ENCODE measurements at regions not wholly inside any gene's neighbourhood (a gene's known extent, or its start where the extent isn't known, plus 50 kb on each side); places are given as distances from the start of the nearest gene placed in this dataset.
"Not testable (repeated sequence)": the region's sequence is repeated elsewhere in the genome, so short reads cannot be mapped to it uniquely, and the experiment has no call there.

DNA sequence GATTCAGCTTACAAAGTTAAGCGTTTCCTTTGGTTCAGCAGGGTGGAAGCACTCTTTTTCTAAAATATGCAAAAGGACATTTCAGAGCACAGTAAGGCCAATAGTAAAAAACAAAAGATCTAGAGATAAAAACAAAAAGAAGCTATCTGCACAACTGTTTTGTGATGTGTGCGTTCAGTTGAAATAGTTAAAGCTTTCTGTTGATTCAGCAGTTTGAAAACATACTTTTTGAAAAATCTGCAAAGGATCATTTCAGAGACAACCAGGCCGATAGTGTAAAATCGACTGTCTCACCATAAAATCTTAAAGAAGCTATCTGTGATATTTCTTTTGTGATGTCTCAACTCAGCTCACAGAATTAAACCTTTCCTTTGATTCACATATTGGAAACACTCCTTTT is 300.0 kb upstream of the ALG10B start:
- in situ Hi-C loops (cut with MboI; ENCODE audit: low pct_unique_long_range_greater_than_20kb, low sequenced_read_pairs) = no loop called here
- no peak for DNase-seq

DNA sequence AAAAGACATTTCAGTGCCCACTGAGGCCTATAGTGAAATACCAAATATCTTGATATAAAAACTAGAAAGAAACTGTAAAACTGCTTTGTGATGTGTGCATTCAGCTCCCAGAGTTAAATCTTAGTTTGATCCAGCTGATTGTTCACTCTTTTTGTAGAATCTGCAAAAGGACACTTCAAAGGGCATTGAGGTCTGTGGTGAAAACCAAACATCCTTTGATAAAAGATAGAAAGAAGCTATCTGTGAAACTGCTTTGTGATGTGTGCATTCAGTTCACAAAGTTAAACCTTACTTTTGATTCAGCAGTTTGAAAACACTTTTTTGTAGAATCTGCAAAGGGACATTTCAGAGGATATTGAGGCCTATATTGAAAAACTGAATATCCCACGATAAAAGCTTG is 290.7 kb upstream of the ALG10B start:
- no peak for DNase-seq
- in situ Hi-C loops (cut with MboI; ENCODE audit: low pct_unique_long_range_greater_than_20kb, low sequenced_read_pairs) = no loop called here

DNA sequence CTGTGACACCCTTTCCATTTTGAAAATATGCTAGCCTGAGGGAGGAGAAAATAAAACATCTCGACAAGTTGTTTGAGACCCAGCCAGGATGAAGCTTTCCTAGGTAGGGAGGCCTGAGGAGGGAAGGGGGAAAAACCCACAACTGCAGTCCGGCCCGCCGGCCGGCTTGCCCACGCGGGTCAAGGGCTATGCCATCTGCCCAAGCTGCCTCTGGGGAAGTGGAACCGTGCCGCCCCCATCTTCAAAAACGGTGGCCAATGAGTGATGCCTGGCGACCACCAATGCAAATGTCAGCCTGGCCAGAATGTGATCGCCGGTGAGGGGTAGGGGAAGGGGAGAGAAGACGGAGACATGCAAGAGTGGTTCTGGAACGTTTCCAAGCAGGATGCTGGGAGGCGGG is 263.5 kb upstream of the ALG10B start:
- DNase-seq = no peak
- in situ Hi-C loops (cut with MboI; ENCODE audit: low pct_unique_long_range_greater_than_20kb, low sequenced_read_pairs) = loop anchor here (25.0 kb wide), 1 partner anchor 259 kb away; the partner anchor contains the start of gene ALG10B

DNA sequence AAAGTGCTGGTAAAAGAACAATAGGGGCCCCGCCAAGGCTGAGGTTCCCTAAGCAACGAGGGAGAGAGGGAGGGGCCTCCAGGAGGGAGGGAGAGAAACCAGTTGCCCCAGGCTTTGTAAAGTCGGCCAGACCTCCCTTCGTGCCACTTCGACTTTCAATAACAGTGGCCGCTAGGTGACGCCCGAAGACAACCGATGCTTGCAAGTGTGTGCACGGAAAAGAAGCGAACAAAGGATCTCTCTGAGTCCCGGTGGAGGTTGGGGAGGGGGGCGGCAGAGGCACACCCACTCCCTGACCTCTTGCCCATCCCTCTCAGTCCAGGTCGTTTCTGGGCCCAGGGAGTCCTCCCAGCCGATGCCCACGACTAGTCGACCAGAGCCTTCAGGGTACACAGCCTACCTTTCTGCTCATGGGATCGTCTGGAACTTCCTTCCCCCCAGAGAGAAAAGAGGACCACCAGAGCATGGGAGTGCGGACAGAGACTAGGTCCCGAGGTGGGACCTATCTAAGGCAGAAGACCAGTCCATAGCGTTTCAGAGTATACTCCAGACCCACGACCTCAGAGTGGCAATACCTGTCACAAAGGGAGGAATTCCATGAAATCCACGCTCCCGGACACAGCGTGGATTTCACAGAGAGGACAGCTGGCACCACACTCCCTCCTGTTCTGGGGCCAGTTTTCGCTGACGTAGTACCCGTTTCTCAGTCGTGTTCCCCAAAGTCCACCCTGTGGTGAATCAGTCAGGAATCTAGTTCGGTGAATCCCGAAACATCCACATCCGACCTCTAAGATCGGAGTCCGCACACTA is 262.7 kb upstream of the ALG10B start:
- peak; percentile 79 for DNase-seq
- in situ Hi-C loops (cut with MboI; ENCODE audit: low pct_unique_long_range_greater_than_20kb, low sequenced_read_pairs) = loop anchor here (25.0 kb wide), 1 partner anchor 258 kb away; the partner anchor contains the start of gene ALG10B

DNA sequence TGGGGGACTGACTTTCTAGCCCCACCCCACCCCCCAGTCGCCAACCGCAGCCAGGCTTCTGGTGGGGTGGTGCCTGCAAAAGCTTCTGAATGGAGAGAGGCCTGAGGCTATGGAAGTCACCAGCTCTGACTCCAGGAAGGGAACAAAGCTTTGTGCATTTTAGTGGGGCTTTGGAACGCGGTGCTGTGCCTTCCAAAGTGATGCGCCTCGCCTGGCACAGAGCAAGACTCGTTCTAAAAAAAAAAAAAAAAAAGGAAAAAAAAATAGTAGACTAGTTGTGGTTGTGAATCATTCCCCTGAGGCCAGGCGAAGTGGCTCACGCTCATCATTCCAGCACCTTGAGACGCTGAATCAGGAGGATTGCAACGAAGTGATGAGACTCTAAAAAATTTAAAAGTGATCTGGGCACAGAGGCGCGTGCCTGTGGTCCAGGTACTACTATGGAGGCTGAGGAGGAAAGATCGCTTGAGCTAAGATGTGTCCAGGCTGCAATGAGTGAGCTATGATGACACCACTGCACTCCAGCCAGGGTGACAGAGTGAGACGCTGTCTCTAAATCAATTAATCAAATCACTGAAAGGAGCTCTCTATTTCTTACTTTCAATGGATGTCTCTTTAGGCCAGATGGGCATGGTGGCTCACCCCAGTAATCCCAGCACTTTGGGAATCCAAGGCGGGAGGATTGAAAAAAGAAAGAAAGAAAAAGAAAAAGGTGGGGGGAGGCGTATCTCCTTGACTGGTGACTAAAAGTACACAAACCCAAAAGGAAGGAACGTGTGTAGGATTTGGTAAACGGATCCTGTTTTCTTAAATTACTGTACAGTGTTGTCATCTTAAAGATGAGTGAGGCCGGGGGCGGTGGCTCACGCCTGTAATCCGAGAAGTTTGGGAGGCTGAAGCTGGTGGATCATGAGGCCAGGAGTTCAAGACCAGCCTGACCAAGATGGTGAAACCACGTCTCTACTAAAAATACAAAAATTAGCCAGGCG is 259.6 kb upstream of the ALG10B start:
- in situ Hi-C loops (cut with MboI; ENCODE audit: low pct_unique_long_range_greater_than_20kb, low sequenced_read_pairs) = loop anchor here (25.0 kb wide), 1 partner anchor 255 kb away; the partner anchor contains the start of gene ALG10B
- no peak for DNase-seq

DNA sequence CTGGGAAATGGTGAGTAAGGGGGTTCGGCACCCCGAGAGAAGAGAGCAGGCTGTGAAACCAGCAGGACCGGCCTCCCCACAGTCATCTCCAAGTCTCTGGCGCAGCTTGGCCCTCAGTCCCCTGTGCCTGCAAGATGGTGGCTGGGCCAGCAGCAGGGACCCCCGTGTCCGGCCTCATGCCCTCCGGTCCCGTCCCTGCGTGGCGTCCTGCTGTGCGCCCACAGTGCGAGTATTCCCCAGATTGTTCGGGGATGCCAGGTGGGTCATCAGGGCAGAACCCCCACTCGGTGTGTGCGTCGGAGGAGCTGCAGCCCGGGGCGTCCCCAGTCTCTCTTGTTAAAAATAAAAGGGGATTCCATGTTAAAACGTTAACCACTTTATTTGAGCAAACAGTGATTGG is 216.9 kb upstream of the ALG10B start:
- no peak for DNase-seq
- in situ Hi-C loops (cut with MboI; ENCODE audit: low pct_unique_long_range_greater_than_20kb, low sequenced_read_pairs) = no loop called here

DNA sequence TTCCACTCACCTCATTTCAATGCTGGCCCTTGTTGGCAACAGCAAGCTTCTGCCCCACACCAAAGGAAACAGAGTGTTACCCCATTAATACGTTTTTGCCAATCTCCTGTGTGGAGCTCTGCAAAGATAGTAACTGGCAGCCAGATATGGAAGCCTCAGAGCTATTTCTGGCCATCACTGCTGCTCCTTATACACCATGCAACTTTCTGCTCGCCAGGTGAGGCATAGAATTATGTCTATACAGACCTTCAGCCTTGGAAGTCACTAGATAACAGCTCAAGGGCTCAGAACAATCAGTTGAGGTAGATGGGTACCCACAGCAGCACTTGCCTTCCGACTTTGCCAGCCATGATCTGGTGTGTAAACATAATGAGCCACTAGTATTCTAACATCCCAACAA is 214.8 kb upstream of the ALG10B start:
- no peak for DNase-seq
- in situ Hi-C loops (cut with MboI; ENCODE audit: low pct_unique_long_range_greater_than_20kb, low sequenced_read_pairs) = no loop called here

DNA sequence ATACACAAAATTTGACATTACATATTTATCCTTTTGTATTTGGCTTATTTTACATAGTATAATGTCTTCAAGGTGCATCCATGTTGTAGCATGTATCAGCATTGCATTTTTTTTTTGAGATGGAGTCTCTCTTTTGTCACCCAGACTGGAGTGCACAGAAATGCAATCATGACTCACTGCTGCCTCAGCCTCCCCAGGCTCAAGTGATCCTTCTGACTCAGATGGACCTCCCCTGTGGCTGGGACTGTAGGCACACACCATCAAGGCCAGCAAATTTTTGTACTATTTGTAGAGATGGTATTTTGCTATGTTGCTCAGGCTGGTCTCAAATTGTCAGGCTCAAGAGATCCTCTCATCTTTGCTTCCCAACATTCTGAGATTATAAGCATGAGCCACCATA is 214.4 kb upstream of the ALG10B start:
- no peak for DNase-seq
- in situ Hi-C loops (cut with MboI; ENCODE audit: low pct_unique_long_range_greater_than_20kb, low sequenced_read_pairs) = no loop called here

DNA sequence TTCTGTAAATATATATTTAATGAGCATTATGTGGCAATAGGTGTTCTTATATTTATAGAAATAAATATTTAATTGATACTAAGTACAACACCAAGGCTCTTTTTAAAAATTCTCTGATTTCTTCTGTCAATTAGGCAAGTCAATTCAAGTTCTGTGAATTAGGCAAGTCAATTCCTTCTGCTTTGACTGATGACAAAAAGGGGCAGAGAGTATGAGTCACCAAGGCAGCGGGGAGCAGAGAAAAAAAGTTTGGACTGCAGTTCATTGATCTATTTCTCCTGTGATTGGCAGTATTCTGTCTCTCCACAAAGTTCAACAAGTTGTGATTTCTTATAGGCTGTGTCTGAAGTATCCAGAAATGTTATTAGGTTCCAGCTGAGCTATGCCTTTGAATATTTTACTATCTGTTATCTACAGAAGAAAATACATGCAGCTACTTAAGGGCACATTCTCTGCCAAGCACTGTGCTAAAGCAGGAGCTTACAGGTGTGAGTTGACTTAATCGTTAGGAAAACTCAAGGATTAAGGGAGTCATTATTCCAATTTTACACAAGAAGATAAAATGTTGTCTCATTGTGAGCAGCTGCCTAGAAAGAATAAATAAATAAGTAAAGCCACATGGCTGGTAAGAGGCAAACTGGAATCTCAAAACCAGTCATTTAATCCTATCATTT is 206.4 kb upstream of the ALG10B start:
- DNase-seq = no peak
- in situ Hi-C loops (cut with MboI; ENCODE audit: low pct_unique_long_range_greater_than_20kb, low sequenced_read_pairs) = no loop called here

DNA sequence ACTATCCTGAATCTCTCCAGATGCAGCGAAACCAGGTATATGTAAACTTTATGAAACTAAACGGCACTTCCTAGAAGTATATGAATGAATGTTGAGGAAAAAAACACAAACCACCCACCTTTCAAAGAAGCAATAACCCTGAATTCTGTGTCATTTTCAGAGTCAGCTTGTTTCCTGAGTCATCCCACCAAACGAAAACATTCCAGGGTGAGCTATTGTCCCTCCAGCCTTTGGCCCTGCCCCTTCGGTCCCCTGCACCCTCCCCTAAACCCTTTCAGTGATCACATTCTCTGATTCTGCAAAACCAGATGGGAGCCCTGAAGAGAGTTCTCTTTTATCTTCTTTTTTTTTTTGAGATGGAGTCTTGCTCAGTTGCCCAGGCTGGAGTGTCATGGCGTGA is 202.6 kb upstream of the ALG10B start:
- DNase-seq = no peak
- in situ Hi-C loops (cut with MboI; ENCODE audit: low pct_unique_long_range_greater_than_20kb, low sequenced_read_pairs) = no loop called here

DNA sequence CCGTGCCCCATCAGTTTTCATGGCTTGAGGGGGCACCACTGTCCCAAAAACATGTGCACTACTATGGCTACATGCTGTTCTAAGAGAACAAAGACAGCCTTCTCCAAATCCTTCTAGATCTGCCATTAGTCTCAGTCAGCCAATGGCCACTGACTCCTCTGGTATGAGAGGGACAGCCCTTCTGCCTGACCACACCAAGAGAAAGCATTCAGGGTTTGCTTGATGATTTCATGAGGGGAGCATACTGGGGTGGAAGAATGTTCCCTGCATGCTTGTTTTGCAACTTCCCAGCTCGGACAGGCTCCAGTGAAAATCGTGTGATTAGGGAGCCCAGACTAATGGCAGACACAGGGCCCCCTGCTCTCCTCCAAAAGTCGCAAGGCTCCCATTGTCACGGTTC is 199.6 kb upstream of the ALG10B start:
- in situ Hi-C loops (cut with MboI; ENCODE audit: low pct_unique_long_range_greater_than_20kb, low sequenced_read_pairs) = no loop called here
- DNase-seq = no peak

DNA sequence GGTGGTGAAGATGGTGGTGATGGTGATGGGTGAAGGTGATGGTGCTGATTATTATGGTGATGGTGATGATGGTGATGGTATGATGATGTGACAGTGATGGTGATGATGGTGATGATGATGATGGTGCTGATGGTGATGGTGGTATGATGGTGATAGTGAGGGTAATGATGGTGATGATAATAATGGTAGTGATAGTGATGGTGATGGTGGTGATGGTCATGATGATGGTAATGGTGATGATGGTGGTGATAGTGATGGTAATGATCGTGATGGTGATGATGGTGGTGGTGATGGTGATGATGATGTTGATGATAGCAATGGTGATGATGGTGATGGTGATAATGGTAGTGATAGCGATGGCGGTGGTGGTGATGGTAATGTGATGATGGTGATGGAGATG is 197.9 kb upstream of the ALG10B start:
- in situ Hi-C loops (cut with MboI; ENCODE audit: low pct_unique_long_range_greater_than_20kb, low sequenced_read_pairs) = no loop called here
- DNase-seq = no peak

DNA sequence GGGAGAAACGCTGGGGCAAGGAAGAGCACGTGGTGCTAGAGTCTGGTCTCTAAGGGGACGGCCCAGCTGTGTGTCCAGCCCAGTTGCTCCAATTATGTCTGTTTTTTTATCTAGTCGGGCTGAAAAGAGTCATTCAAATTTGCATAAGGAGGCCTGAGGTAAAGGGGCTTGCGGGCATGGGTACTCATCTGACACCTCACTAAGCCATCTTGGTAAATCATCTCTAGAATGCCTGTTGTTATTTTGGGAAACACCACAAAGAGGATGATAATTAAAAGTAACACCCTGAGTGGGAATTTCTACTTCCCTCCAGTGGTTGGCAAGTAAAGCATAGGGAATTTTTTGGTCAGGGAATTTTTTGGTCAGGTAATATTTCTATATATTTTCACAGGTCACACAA is 196.1 kb upstream of the ALG10B start:
- DNase-seq = no peak
- in situ Hi-C loops (cut with MboI; ENCODE audit: low pct_unique_long_range_greater_than_20kb, low sequenced_read_pairs) = no loop called here

DNA sequence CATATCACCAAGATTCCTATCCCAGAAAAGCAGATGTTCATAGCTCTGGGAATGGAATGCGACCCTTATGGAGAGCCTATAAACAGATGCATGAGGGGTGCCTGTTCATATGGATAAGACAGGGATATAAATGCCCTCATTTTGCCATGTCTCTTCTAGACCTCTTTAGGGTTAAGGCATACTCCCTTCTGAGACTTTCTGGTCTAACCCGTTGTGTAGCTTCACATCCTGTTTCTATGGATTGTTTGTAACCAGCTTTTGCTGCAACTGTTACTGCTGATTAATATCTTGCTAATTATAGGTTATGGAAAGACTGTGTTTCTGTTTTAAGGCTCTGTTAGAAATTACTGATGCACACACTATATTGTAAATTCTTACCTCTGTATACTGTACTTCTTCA is 193.5 kb upstream of the ALG10B start:
- in situ Hi-C loops (cut with MboI; ENCODE audit: low pct_unique_long_range_greater_than_20kb, low sequenced_read_pairs); DNase-seq: not testable (repeated sequence)

DNA sequence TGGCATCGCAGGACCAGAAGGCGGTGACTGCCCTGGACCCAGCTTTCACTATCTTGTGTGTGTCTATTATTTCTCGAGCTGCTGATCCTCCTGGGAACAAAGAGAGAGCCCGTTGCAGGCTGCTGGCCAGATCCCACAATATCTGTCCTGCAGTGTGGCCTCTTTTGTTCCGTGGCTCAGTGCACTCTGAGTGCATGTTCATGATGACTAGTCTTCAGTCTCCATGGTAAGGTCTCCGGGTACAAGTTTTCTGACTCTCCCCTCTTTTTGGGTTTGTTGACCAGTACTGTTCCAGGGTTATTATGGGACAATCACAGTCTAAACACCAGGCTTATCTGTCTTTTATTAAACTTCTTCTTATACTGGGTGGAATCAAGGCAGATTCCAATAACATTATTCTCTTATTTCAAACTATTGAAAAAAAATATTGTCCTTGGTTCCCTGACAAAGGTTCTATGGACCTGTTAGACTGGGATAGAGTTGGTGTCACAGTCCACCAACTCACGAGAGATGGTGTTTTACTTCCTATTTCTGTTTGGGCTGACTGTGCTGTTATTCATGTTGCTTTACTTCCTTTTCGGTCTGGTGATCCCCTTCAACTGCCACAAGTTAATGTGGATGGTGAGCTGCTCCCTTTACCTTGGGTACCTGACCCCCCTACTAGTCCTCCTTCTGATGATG is 192.9 kb upstream of the ALG10B start:
- DNase-seq = no peak
- in situ Hi-C loops (cut with MboI; ENCODE audit: low pct_unique_long_range_greater_than_20kb, low sequenced_read_pairs) = no loop called here

DNA sequence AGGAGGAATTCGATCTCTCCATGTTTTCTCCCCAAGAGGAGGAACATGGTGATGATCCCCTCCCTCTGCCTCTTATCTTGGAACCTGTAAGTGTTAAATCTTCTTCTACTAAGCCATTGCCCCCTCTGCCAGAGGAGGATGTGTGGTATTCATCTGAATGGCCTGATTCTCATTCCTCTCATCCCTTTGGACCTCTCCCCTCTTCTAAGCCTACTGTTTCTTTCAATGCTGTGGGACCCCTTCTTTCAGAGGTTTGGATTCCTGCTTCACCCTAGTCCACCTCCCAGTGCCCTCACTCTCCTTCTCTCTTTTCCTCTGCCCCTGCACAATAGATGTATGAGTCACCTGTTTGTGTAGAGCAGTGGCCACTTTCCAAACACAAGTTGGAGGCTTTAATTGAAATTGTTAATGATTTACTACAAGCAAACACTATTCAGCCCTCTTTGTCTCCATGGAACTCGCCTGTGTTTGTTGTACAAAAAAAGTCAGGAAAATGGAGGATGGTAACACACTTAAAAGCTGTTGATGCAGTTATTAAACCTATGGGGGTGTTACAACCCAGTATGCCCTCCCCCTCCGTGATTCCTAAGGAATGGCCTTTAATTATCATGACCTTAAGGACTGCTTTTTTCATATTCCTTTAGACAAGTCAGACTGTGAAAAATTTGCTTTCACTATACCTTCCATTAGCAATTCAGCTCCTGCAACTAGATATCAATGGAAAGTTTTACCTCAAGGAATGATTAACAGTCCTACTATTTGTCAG is 192.1 kb upstream of the ALG10B start:
- DNase-seq = no peak
- in situ Hi-C loops (cut with MboI; ENCODE audit: low pct_unique_long_range_greater_than_20kb, low sequenced_read_pairs) = loop anchor here (25.0 kb wide), 1 partner anchor 188 kb away; the partner anchor contains the start of gene ALG10B

DNA sequence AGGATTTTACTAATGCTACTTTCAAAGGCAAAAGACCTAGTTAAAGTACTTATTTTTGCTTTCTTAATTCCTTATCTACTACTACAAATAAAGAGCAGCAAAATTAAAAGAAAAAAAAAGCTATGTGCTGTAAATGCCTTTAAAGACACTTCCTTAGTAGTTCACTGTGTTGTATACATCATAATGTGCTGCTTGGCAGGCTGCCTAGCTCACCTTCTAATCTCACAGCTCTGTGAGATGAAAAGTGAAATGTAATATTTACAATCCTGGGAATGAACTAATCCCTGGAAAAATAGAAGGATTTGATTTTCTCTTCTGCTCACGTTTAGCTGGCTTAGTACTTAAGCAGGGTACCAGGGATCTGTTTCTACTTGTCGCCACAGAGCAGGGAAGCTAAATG is 184.4 kb upstream of the ALG10B start:
- DNase-seq = no peak
- in situ Hi-C loops (cut with MboI; ENCODE audit: low pct_unique_long_range_greater_than_20kb, low sequenced_read_pairs) = loop anchor here (25.0 kb wide), 1 partner anchor 180 kb away; the partner anchor contains the start of gene ALG10B

DNA sequence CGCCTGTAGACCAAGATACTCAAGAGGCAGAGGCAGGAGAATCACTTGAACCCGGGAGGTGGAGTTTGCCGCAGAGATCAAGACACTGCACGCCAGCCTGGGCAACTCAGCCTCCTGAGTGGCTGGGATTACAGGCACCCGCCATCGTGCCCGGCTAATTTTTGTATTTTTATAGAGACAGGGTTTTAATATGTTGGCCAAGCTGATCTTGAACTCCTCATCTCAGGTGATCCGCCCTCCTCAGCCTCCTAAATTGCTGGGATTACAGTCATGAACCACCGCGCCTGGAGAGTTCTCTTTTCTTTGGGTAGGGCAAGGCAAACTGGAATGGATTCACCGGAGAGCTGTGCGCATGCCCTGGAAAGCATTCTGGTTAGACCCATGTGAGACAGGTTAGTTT is 179.3 kb upstream of the ALG10B start:
- in situ Hi-C loops (cut with MboI; ENCODE audit: low pct_unique_long_range_greater_than_20kb, low sequenced_read_pairs) = loop anchor here (25.0 kb wide), 1 partner anchor 175 kb away; the partner anchor contains the start of gene ALG10B
- DNase-seq = no peak
